Head of caudate nucleus (tissue), 42 donors: ENCODE measurements at regions not wholly inside any gene's neighbourhood (a gene's known extent, or its start where the extent isn't known, plus 50 kb on each side); places are given as distances from the start of the nearest gene placed in this dataset.
"Not testable (repeated sequence)": the region's sequence is repeated elsewhere in the genome, so short reads cannot be mapped to it uniquely, and the experiment has no call there.

ENCODE experiments used
- DNase-seq, 42 donors: peaks; one replicate each; pipeline versions ENCODE4 v3.0.0 to v3.0.0-alpha.2; 2020 to 2021; ENCODE audit warnings: mixed read lengths in 7 of 42
- intact Hi-C: fragments of 100-400 bp; cut with DNase I; formaldehyde crosslinking; loops from one replicate; pipeline ENCODE4 v1.15.0; 2022

DNA sequence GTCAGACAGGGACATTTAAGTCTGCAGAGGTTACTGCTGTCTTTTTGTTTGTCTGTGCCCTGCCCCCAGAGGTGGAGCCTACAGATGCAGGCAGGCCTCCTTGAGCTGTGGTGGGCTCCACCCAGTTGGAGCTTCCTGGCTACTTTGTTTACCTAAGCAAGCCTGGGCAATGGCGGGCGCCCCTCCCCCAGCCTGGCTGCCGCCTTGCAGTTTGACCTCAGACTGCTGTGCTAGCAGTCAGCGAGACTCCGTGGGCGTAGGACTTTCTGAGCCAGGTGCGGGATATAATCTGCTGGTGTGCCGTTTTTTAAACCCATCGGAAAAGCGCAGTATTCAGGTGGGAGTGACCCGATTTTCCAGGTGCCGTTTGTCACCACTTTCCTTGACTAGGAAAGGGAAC is 690.4 kb upstream of the CNTN5 start:
- intact Hi-C loops, DNase-seq: not testable (repeated sequence)

DNA sequence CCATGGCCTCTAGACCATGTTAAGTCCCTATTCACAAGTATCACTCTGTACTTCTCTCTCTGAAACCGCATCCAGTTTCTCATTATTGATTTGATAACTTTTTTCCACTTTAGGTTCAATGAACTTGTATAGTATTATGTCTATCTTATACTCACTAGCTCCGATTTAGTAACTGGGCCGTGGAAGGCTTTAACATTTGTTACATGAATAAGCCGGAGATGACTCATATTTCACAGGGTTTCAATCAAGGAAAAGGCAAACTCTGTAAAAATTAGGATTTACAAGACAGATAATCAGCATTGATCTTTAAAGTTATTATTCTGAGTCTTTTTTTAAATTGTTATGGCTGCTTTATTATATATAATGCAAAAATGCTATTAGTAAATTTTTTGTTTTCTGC is 662.2 kb upstream of the CNTN5 start:
- peak in 1 of 42 donors; percentile 4 for DNase-seq
- intact Hi-C loops: no loop called here

DNA sequence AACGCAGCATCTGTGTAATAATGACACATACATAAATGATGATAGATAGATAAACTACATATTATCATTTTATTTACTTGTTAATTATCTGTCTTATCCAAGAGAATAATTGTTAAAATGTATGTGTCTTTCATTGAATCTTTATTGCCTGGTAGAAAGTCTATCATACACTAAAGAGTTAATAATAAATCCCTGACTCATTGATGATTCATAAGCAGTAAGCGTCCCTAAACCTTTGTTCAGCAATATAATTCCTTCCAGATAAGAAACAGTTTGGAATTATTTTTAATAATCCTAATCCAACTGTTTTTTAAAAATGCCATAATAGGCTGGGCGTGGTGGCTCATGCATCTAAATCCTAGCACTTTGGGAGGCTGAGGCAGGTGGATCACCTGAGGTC is 655.6 kb upstream of the CNTN5 start:
- intact Hi-C loops: no loop called here
- DNase-seq: no peak

DNA sequence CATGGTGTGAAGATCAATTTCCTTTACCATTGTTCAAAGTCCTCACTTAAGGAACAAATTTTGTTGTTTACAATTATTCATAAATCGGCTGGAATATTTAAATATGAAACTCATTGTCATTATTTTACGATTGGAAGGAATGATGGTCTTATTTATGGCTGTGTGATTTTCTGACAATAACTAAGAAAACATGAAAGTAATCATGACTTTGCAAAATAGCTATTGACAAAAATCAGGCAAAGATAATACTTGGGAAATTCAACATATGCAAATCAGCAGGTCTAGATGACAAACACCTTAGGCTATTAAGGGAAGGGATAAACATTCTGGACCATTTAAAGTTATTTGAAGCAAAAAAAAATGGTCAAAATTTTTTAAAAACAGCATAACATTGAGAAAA is 654.8 kb upstream of the CNTN5 start:
- no peak for DNase-seq
- intact Hi-C loops: no loop called here

DNA sequence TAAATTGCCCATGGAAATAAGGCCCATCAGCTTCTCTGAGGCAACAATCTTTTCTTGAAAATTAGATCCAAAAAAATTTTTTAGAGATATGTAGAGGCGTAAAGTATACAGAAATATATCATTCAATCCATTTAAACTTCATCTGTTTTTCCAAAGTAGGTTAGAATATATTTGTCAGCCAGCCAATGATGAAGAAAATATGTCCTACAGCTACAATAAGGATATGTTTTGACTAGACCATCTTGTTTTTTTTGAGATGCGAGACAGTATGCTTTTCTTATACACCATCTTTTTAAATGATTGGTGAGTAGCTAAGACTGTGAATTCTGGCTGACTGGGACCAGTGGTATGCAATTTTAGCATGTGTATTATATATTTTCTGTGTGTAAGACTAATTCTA is 630.4 kb upstream of the CNTN5 start:
- intact Hi-C loops: no loop called here
- no peak for DNase-seq

DNA sequence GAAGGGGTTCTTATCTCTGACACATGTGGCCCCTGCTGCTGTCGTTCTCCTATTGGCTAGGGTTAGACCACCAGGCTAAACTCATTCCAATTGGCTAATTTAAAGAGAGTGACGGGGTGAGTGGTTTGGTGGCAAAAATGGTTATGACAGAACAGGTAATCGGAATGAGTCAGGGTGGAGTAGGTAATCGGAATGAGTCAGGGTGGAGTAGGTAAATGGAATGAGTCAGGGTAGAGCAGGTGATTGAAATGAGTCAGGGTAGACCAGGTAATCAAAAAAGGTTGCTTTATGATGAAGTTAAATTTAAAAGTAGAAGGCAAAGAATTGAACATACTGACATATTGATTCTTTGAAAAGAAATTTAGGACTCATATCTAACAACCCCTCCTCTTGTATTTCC is 626.2 kb upstream of the CNTN5 start:
- DNase-seq, intact Hi-C loops: not testable (repeated sequence)

DNA sequence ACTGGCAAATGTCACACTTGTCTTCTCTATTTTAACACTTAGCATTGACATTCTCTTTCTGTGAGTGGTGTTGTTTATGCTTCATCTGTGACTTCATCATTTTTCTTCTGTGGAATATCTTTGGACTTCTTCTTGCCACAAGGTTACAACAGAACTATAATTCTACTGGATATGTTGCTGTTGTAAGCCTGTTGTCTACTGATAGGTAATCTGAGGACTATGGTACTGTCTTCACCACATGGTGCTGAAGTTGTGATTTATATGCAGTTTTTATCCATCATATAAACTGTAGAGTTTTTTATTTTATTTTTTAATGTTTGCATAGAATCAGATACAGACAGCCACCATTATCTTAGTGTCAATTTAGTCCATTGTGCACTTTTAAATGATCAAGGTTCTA is 622.2 kb upstream of the CNTN5 start:
- no peak for DNase-seq
- intact Hi-C loops: no loop called here

DNA sequence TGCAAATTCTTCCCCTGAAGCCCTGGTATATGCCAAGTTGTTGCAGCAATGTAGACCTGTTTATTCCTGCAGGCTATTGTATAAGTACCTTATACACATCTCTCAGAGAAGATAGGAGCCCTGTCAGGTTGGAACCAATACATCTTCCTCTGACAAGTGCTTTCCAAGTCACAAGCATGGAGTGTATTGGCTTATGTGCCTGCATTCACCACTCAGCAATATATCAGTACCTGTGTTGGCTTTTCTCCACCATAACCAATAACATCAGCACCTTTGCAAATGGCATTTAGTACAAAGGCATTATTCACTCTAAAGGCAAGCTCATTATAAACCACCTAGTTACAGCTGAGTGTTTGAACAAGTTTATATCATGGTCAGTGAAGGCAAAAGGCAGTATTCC is 611.7 kb upstream of the CNTN5 start:
- no peak for DNase-seq
- intact Hi-C loops: no loop called here

DNA sequence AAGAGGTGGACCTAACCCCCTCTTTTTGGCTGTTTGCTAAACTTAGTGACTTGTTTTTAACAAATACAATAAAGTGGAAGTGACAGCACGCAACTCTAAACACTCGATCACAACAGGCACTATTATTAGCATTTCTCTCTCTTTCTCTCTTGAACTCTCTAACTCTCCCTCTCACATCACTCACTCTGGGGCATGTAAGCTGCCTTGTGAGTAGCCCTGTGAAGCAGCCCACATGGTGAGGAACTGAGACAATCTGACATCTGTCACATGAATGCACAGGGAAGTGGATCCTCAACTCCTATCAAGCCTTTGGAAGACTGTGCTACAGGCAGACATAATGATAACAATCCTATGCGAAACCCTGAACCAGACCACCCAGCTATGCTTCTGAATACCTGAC is 609.0 kb upstream of the CNTN5 start:
- intact Hi-C loops: no loop called here
- DNase-seq: no peak

DNA sequence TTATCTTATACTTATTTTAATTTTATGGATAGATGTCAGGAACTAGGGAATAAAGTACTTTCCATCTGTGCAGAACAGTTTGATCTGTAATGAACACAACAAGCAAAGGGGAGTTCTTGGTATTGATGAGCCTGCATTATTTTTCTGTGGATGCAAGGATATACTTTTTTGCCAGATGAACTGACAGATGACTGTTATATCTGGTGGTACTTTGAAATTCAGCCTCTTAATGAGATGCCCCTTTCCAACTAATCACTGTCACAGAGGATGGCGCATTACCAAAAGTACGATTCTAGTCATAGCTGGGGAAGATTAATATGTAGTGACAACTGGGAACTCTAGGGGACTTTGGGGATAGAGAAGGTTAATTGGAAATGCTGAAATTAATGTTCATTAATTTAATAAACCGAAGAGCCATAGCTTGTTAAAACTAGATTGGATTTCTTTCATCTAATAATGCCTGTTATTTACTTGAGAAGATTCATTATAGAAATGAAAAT is 603.4 kb upstream of the CNTN5 start:
- intact Hi-C loops: no loop called here

DNA sequence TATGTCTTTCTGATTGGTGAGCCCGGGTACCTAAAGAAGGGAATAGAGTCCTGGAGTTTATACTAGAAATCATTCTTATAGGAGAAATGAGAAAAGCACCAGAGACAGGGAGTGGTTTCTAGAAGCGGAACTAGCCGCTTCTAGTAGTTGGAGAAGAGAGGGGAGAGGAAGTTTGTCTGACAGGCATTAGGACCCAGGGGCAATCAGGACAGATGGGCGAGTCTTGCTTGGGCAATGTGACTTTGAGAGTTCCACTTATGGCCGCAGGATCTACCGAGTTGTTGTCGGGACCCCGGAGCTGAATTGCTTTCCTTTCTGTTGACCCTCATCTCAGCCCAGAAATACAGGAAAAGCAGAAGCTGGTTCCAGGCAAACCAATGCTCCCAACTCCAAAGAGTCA is 596.8 kb upstream of the CNTN5 start:
- intact Hi-C loops: no loop called here
- DNase-seq: no peak

More for the DNA sequence above, 603.4 kb upstream of the CNTN5 start:
- no peak for DNase-seq

DNA sequence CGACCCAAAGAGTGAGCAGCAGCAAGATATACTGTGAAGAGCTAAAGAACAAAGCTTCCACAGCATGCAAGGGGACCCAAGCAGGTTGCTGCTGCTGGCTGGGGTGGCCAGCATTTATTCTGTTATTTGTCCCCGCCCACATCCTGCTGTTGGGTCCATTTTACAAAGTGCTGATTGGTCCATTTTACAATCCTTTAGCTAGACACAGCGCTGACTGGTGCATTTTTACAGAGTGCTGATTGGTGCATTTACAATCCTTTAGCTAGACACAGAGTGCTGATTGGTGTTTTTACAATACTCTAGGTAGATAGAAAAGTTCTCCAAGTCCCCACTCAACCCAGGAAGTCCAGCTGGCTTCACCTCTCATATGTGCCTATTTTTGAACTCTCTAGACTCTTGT is 596.0 kb upstream of the CNTN5 start:
- DNase-seq, intact Hi-C loops: not testable (repeated sequence)

DNA sequence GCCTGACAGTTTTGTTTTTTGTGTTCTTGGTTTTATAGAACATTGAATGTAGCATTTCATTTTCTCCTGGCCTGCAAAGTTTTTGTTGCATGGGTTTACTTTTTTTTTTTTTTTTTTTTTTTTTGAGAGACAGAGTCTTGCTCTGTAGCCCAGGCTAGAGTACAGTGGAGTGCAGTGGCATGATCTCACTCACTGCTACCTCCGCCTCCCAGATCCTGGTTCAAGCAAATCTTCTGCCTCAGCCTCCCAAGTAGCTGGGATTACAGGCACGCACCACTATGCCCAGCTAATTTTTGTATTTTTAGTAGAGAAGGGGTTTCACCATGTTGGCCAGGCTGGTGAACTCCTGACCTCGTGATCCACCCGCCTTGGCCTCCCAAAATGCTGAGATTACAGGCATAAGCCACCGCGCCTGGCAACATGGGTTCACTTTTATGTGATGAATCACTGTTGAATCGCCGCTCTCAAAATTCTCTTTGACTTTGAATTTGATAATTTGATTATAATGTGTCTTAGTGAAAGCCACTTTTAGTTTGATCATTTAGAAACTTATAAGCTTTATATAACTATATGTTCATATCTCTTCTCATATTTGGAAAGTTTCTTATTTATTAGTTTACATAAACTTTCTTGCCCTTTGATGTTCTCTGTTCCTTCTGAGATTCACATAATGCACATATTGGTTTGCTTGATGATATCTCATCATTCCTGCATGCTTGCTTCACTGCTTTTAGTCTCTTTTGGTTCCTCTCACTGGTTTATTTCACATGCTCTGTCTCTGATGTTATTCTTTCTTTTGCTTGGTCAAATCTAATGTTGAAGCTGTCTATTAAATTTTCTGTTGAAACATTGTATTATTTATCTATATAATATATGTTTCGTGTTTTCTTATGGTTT is 589.0 kb upstream of the CNTN5 start:
- intact Hi-C loops: no loop called here
- DNase-seq: no peak

DNA sequence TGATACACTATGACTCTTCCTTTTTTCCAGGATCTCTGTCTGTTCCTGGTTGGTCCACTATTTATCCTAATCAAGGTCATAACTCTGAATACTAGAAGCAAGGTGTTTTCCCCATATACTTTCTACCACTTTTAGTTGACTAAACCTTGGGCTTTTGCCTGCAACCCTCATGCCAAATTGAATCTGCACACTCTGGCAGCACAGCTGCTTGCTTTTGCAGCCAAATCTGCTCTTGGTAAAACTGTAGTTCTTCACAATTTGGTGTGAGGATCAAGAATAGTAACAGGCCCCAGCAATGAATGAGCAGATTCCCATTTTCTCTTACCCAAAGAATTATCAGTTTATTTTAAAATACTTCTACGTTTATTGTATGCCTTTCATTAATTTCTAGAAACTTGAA is 586.5 kb upstream of the CNTN5 start:
- intact Hi-C loops: no loop called here
- DNase-seq: no peak

DNA sequence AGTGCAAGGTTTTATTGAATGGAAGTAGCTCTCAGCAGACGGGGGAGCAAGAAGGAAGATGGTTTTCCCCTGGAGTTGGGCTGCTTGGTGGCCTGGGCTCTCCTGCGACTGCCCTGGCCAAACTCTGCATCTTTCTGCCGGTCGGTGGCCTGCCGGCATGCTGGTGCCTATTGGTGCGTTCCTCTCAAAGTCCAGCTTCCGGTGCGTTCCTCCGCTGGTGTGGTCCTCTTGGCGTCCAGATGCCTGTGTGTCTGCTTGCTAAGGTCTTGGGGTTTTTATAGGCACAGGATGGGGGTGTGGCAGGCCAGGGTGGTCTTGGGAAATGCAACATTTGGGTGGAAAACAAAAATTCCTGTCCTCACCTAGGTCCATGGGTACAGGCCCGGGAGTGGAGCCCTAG is 567.4 kb upstream of the CNTN5 start:
- DNase-seq: no peak
- intact Hi-C loops: no loop called here

DNA sequence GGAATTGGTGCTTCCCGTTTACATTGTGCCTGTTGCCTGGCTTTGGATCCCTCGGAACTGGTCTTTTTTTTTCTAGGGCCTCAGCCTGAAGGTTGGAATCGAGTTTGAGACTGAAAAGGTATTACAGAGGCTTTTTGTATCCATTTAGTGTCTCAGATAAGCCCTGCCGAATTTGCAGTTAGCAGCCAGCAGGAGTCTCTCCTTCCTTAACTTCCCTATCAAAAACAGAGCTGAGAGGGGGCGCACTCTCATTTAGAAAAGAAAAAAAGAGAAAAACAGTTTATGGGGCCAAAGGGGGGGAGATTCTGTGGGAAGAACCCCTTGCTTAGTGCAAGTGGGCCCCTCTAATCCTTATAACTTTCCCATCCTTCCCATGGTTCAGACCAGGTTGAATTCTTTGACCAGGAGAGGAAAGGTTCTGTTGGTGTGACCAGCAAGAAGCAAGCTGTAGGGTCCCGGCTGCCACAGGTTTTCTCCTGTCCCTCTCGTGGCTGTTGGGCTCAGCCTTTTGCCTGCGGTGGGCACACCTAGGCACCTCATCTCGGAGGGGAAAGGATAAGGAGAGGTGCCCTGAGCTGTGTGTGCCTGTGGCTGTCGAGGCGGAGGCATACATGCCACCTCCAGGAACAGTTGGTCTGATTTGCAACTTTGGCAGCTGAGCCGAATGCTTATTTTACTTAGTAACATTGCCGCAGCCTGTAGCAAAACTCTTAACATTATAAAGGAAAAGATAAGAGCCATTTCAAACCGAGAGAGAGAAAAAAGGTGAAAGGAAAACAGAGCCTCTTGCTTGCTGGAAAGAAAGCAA is 565.0 kb upstream of the CNTN5 start:
- intact Hi-C loops: no loop called here
- DNase-seq: no peak

DNA sequence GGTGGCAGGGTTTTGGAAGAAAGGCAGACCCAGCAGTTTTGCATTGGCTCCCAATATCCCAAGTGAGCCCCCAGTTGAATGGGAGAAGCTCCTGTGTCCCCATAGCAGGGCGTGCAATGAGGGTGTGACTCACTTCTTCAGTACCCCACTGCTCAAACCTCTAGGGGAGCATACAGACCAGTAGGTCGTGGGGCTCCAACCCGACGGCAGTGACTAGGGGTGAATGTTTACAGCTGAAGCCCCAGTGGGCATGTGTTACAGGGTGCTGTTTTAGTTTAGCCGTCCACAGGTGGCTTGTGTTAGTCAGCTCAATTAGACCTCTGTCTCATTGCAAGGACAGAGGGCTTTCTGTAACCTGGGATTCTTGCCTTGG is 564.5 kb upstream of the CNTN5 start:
- DNase-seq: no peak
- intact Hi-C loops: no loop called here

DNA sequence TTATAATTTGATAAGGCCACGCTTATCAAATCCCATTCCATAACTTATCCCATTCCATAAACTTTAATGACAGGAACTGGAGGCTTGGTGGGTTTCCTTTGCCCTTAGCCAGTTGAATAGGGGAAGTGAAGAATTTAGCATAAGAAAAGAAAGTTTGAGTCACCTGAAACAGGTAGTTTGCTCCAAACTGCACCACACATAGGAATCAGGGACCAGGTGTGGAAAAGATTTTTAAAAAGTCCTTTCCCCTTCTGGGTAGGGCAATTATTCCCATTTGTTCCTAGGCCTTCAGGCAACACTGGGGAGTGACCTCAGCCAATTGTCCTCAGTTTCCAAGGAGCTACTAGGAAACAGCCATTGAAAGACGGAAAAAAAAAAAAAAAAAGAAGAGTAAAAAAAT is 525.7 kb upstream of the CNTN5 start:
- intact Hi-C loops: no loop called here
- no peak for DNase-seq

DNA sequence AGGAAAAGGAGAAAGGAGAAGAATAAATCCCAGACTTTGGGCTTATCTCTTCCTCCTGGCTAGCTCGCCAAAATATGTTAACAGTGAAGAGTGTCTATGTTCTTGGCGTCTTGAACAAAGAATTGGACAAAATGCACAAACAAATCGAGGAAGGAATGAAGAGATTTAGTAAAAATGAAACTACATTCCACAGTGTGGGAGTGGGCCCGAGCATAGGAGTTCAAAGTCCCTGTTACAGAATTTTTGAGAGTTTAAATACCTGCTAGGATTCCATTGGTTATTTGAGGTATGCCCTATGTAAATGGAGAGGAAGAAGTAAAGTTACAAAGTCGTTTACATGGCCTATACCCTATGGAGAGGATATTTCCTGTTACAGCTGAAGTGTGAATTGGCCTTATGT is 525.1 kb upstream of the CNTN5 start:
- DNase-seq: no peak
- intact Hi-C loops: no loop called here

DNA sequence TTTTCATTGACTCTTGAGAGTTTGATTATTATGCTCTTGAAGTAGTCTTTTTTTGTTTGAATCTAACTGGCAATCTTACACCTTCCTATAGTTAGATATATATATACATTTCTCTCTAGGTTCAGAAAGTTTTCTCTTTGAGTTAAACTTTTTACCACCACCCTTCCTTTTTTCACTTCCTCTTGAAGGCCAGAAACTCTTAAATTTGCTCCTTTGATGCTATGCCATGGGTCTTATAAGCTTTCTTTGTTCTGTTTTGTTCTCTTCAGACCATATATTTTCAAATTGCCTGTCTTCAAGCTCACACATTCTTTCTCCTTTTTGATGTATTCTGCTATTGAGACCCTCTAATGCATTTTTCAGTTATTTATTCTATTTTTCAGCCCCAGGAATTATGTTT is 513.5 kb upstream of the CNTN5 start:
- intact Hi-C loops: no loop called here
- no peak for DNase-seq

DNA sequence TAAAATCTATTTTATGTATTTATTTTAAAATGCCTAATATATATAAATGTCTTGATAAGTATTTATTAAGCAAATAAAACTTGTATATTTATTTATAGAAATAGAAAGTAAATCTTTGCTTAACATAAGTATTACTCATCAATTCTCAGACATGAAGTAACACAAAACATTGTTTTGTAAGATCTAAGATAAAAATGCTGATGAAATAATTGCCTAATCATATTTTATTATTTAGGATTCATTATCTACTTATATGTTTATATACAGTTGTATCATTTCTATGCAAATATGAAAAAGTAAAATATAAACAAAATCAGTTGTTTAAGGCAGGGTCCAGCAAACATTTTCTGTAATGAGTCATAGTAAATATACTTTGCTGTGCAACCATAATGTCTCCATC is 507.8 kb upstream of the CNTN5 start:
- intact Hi-C loops: no loop called here
- DNase-seq: no peak
